ENCODE measurements at regions not wholly inside any gene's neighbourhood (a gene's known extent, or its start where the extent isn't known, plus 50 kb on each side); places are given as distances from the start of the nearest gene placed in this dataset.
A peak's percentile ranks its signal among the peaks of the same experiment; 100 is the strongest.

GRCh38 chr3:24645047-24645446 lies 150.4 kb upstream of the THRB start:
- no peak for DNase-seq

GRCh38 chr3:24646790-24647189 lies 152.1 kb upstream of the THRB start:
- DNase-seq, result no peak

- DNase-seq, result no peak
These were observed 153.4 kb upstream of the THRB start for GRCh38 chr3:24648063-24648462.

- no peak for DNase-seq
These were observed 156.2 kb upstream of the THRB start for GRCh38 chr3:24650839-24651238.

GRCh38 chr3:24657870-24658510 lies 163.3 kb upstream of the THRB start:
- no peak for DNase-seq

- DNase-seq, result no peak
These were observed 166.5 kb upstream of the THRB start for GRCh38 chr3:24661175-24661584.

- DNase-seq, result no peak
These were observed 168.0 kb upstream of the THRB start for GRCh38 chr3:24662449-24663345.

GRCh38 chr3:24663406-24663805 lies 168.8 kb upstream of the THRB start:
- no peak for DNase-seq

- DNase-seq, result no peak
These were observed 173.4 kb upstream of the THRB start for GRCh38 chr3:24668039-24668438.

- no peak for DNase-seq
These were observed 176.2 kb upstream of the THRB start for GRCh38 chr3:24670871-24671270.

GRCh38 chr3:24673596-24673995 lies 178.9 kb upstream of the THRB start:
- no peak for DNase-seq

GRCh38 chr3:24674261-24674660 lies 179.6 kb upstream of the THRB start:
- no peak for DNase-seq

GRCh38 chr3:24678021-24678420 lies 183.4 kb upstream of the THRB start:
- DNase-seq, result no peak

GRCh38 chr3:24678421-24678865 lies 183.8 kb upstream of the THRB start:
- no peak for DNase-seq

- DNase-seq, result no peak
These were observed 184.8 kb upstream of the THRB start for GRCh38 chr3:24679429-24679828.

GRCh38 chr3:24680214-24680967 lies 185.7 kb upstream of the THRB start:
- DNase-seq, result no peak

- no peak for DNase-seq
These were observed 187.5 kb upstream of the THRB start for GRCh38 chr3:24682141-24682547.

- DNase-seq, result no peak
These were observed 188.4 kb upstream of the THRB start for GRCh38 chr3:24683090-24683489.

GRCh38 chr3:24683633-24684384 lies 189.2 kb upstream of the THRB start:
- DNase-seq, result peak; percentile 47

GRCh38 chr3:24684506-24685023 lies 189.9 kb upstream of the THRB start:
- no peak for DNase-seq

- no peak for DNase-seq
These were observed 192.2 kb upstream of the THRB start for GRCh38 chr3:24686808-24687207.

- no peak for DNase-seq
These were observed 193.0 kb upstream of the THRB start for GRCh38 chr3:24687671-24688070.

All from NCI-H774 (cell line).